Caco-2 (cell line): ENCODE measurements at regions not wholly inside any gene's neighbourhood (a gene's known extent, or its start where the extent isn't known, plus 50 kb on each side); places are given as distances from the start of the nearest gene placed in this dataset.
A peak's percentile ranks its signal among the peaks of the same experiment; 100 is the strongest.

Source experiments
- BruUV-seq: library from RNA; stranded (reverse); fragments of 400-500 nt; replicated peaks from 2 replicates; lab custom pipeline; 2021; lab: Mats Ljungman, UMichigan
- CTCF ChIA-PET: fragments of 300-600 bp; sonication (Branson Sonifier 250); formaldehyde crosslinking; loops from one replicate; lab custom pipeline; 2022; ENCODE audit warnings: antibody characterized with exemption; lab: Charles Lee
- POLR2A ChIA-PET: fragments of 300-600 bp; sonication (Branson Sonifier 250); formaldehyde crosslinking; loops from one replicate; lab custom pipeline; 2022; ENCODE audit warnings: antibody characterized with exemption; lab: Charles Lee
- DNase-seq, 2 experiments: peaks; one replicate each; pipeline versions ENCODE4 v3.0.0 to v3.0.0-alpha.2; 2020 to 2022
- H3K27me3 ChIP-seq: replicated peaks from 2 replicates; pipeline ENCODE4 v1.6.0; 2011; ENCODE audit warnings: low read length; ENCODE audit not compliant: control insufficient read depth, insufficient read depth
- H3K36me3 ChIP-seq: 2 replicates; pipeline ENCODE4 v1.5.1; 2011; ENCODE audit warnings: low read length; ENCODE audit not compliant: control insufficient read depth, insufficient read depth
- H3K4me1 ChIP-seq: fragments of 250-450 bp; sonication (Bioruptor Pico); 2 replicates; pipeline ENCODE4 v1.5.1; 2020; ENCODE audit warnings: mild to moderate bottlenecking
- H3K4me3 ChIP-seq: 2 replicates; pipeline ENCODE4 v1.5.1; 2011; ENCODE audit warnings: low read depth, mild to moderate bottlenecking, control low read depth, low read length
- H3K9me3 ChIP-seq: fragments of 250-450 bp; sonication (Bioruptor Pico); 2 replicates; pipeline ENCODE4 v1.5.1; 2020; ENCODE audit warnings: mild to moderate bottlenecking, moderate library complexity
- H3K27ac Mint-ChIP-seq: one replicate; pipeline ENCODE4 v1.8.0; 2022; ENCODE audit warnings: mixed read lengths; ENCODE audit not compliant: unreplicated experiment
- H3K27me3 Mint-ChIP-seq: one replicate; pipeline ENCODE4 v1.8.0; 2022; ENCODE audit warnings: mixed read lengths; ENCODE audit not compliant: insufficient read depth, unreplicated experiment
- H3K36me3 Mint-ChIP-seq: one replicate; pipeline ENCODE4 v1.8.0; 2022; ENCODE audit warnings: mild to moderate bottlenecking, mixed read lengths; ENCODE audit not compliant: insufficient read depth, unreplicated experiment
- H3K4me1 Mint-ChIP-seq: one replicate; pipeline ENCODE4 v1.8.0; 2022; ENCODE audit warnings: low read depth, mixed read lengths; ENCODE audit not compliant: unreplicated experiment
- H3K4me3 Mint-ChIP-seq: one replicate; pipeline ENCODE4 v1.8.0; 2022; ENCODE audit warnings: mild to moderate bottlenecking, moderate library complexity, mixed read lengths; ENCODE audit not compliant: unreplicated experiment
- H3K9me3 Mint-ChIP-seq: one replicate; pipeline ENCODE4 v1.8.0; 2022; ENCODE audit warnings: mixed read lengths; ENCODE audit not compliant: unreplicated experiment
- CTCF ChIP-seq, 2 experiments: fragments of 200-600 bp in 1 of 2; IDR thresholded peaks; 1 replicate in 1 of 2; 2 replicates in 1 of 2; pipeline versions ENCODE4 v1.5.1 to v1.8.0; 2011 to 2022; ENCODE audit warnings: antibody characterized with exemption in 1 of 2, control low read depth in 1 of 2, inconsistent platforms in 1 of 2, low read depth in 1 of 2, low read length in 1 of 2, mild to moderate bottlenecking in 1 of 2, moderate library complexity in 1 of 2; ENCODE audit not compliant: insufficient read depth in 1 of 2, severe bottlenecking in 1 of 2, unreplicated experiment in 1 of 2
- intact Hi-C: fragments of 100-400 bp; cut with micrococcal nuclease; formaldehyde crosslinking; loops from one replicate; pipeline ENCODE4 v1.10.0; 2022; ENCODE audit not compliant: unreplicated experiment

- no peaks in the 10 kb centered on the region for H3K9me3 ChIP-seq
- no peaks in the 10 kb centered on the region for H3K36me3 ChIP-seq
- no peak for DNase-seq
- Mint-ChIP-seq H3K27me3 (no peaks in the 10 kb centered on the region), H3K36me3 (no peaks in the 10 kb centered on the region), H3K4me3 (no peak overlapping the region), H3K9me3 (no peaks in the 10 kb centered on the region), H3K4me1 (peaks cover 17% of the 10 kb centered on the region), H3K27ac (peak overlapping the region; percentile 16)
- H3K4me1 ChIP-seq, result no peaks in the 10 kb centered on the region
- H3K4me3 ChIP-seq, result no peak overlapping the region
- no TSS peak for BruUV-seq
- CTCF ChIA-PET, result no interaction called here
- intact Hi-C loops, result no loop called here
- no peaks in the 10 kb centered on the region for H3K27me3 ChIP-seq
- TF ChIP-seq CTCF (IDR thresholded peaks at IDR 0.05; ENCODE audit: insufficient read depth in 1 of 2, low read depth in 1 of 2, low read length in 1 of 2, severe bottlenecking in 1 of 2, unreplicated experiment in 1 of 2), result no peak
- POLR2A ChIA-PET, result no interaction called here
These were observed 114.2 kb upstream of the ATP1A1 start for GRCh38 chr1:116258668-116259419.

- Mint-ChIP-seq H3K27me3 (no peaks in the 10 kb centered on the region), H3K9me3 (no peaks in the 10 kb centered on the region), H3K36me3 (no peaks in the 10 kb centered on the region), H3K4me3 (no peak overlapping the region), H3K4me1 (peaks cover 16% of the 10 kb centered on the region), H3K27ac (no peak overlapping the region)
- no TSS peak for BruUV-seq
- no peak for TF ChIP-seq CTCF (IDR thresholded peaks at IDR 0.05; ENCODE audit: insufficient read depth in 1 of 2, low read depth in 1 of 2, low read length in 1 of 2, severe bottlenecking in 1 of 2, unreplicated experiment in 1 of 2)
- CTCF ChIA-PET, result no interaction called here
- POLR2A ChIA-PET, result no interaction called here
- Histone ChIP-seq H3K4me1 (no peaks in the 10 kb centered on the region), H3K4me3 (no peak overlapping the region), H3K27me3 (no peaks in the 10 kb centered on the region), H3K9me3 (no peaks in the 10 kb centered on the region), H3K36me3 (no peaks in the 10 kb centered on the region)
- intact Hi-C loops, result no loop called here
- DNase-seq, result no peak
These were observed 113.4 kb upstream of the ATP1A1 start for GRCh38 chr1:116259663-116260062.

GRCh38 chr1:116260115-116260514 is 112.9 kb upstream of the ATP1A1 start:
- Histone ChIP-seq H3K4me1 (no peaks in the 10 kb centered on the region), H3K27me3 (no peaks in the 10 kb centered on the region), H3K36me3 (no peaks in the 10 kb centered on the region), H3K4me3 (no peak overlapping the region), H3K9me3 (no peaks in the 10 kb centered on the region)
- intact Hi-C loops, result no loop called here
- no peak overlapping the region for H3K4me3 Mint-ChIP-seq
- no peak for TF ChIP-seq CTCF (IDR thresholded peaks at IDR 0.05; ENCODE audit: insufficient read depth in 1 of 2, low read depth in 1 of 2, low read length in 1 of 2, severe bottlenecking in 1 of 2, unreplicated experiment in 1 of 2)
- no peaks in the 10 kb centered on the region for H3K9me3 Mint-ChIP-seq
- no peaks in the 10 kb centered on the region for H3K27me3 Mint-ChIP-seq
- BruUV-seq, result no TSS peak
- H3K36me3 Mint-ChIP-seq, result no peaks in the 10 kb centered on the region
- peaks cover 12% of the 10 kb centered on the region for H3K4me1 Mint-ChIP-seq
- no peak overlapping the region for H3K27ac Mint-ChIP-seq
- DNase-seq, result no peak
- POLR2A ChIA-PET, result no interaction called here
- CTCF ChIA-PET, result no interaction called here
